Neural progenitor cell (in vitro differentiated cells): ENCODE measurements at regions not wholly inside any gene's neighbourhood (a gene's known extent, or its start where the extent isn't known, plus 50 kb on each side); places are given as distances from the start of the nearest gene placed in this dataset.

Experiments
- DNase-seq: peaks from one replicate; pipeline ENCODE4 v3.0.0-alpha.2; 2016; ENCODE audit warnings: low spot score
- H2AFZ ChIP-seq: fragments of 200-600 bp; sonication (generic); replicated peaks from 2 replicates; pipeline ENCODE4 v1.6.1; 2016; ENCODE audit warnings: antibody characterized with exemption
- H3F3A ChIP-seq: fragments of 200-600 bp; sonication (generic); 2 replicates; pipeline ENCODE4 v1.6.1; 2016; ENCODE audit warnings: antibody characterized with exemption, low read depth
- H3K27ac ChIP-seq: fragments of 200-600 bp; sonication (generic); 2 replicates; pipeline ENCODE4 v1.5.1; 2016; ENCODE audit warnings: mild to moderate bottlenecking
- H3K27me3 ChIP-seq: fragments of 200-600 bp; sonication (generic); 2 replicates; pipeline ENCODE4 v1.6.1; 2016; ENCODE audit warnings: mild to moderate bottlenecking, moderate library complexity
- H3K36me3 ChIP-seq: fragments of 200-600 bp; sonication (generic); 2 replicates; pipeline ENCODE4 v1.5.1; 2016
- H3K4me1 ChIP-seq: fragments of 200-600 bp; sonication (generic); 2 replicates; pipeline ENCODE4 v1.6.1; 2016; ENCODE audit warnings: mixed run types
- H3K4me2 ChIP-seq: fragments of 200-600 bp; sonication (generic); 2 replicates; pipeline ENCODE4 v1.6.1; 2016
- H3K4me3 ChIP-seq: fragments of 200-600 bp; sonication (generic); 2 replicates; pipeline ENCODE4 v1.5.1; 2016
- H3K79me2 ChIP-seq: fragments of 200-600 bp; sonication (generic); 2 replicates; pipeline ENCODE4 v1.6.1; 2016; ENCODE audit warnings: low read depth
- H3K9ac ChIP-seq: fragments of 200-600 bp; sonication (generic); 2 replicates; pipeline ENCODE4 v1.6.1; 2016
- H3K9me3 ChIP-seq: fragments of 200-600 bp; sonication (generic); 2 replicates; pipeline ENCODE4 v1.5.1; 2016; ENCODE audit warnings: low read depth
- H4K20me1 ChIP-seq: fragments of 200-600 bp; sonication (generic); 2 replicates; pipeline ENCODE4 v1.6.1; 2016; ENCODE audit warnings: low read depth
- H3K27ac Mint-ChIP-seq: 3 replicates; pipeline ENCODE4 v1.8.0; 2021; ENCODE audit warnings: mixed read lengths
- H3K27me3 Mint-ChIP-seq: 2 replicates; pipeline ENCODE4 v1.8.0; 2022; ENCODE audit warnings: low read depth, mild to moderate bottlenecking, inconsistent platforms, moderate library complexity, mixed read lengths; ENCODE audit not compliant: insufficient read depth
- H3K36me3 Mint-ChIP-seq: 3 replicates; pipeline ENCODE4 v1.8.0; 2021; ENCODE audit warnings: mixed read lengths
- H3K4me1 Mint-ChIP-seq: 3 replicates; pipeline ENCODE4 v1.8.0; 2021; ENCODE audit warnings: mixed read lengths
- H3K4me3 Mint-ChIP-seq: 3 replicates; pipeline ENCODE4 v1.8.0; 2021; ENCODE audit warnings: mild to moderate bottlenecking, moderate library complexity, mixed read lengths
- H3K9me3 Mint-ChIP-seq: 3 replicates; pipeline ENCODE4 v1.8.0; 2020; ENCODE audit warnings: mixed read lengths
- EZH2 ChIP-seq: fragments of 200-600 bp; sonication (generic); IDR thresholded peaks from 2 replicates; pipeline ENCODE4 v1.6.1; 2017; ENCODE audit warnings: antibody characterized with exemption, mild to moderate bottlenecking, moderate library complexity
- EZH2phosphoT487 ChIP-seq: fragments of 200-600 bp; sonication (generic); IDR thresholded peaks from 2 replicates; pipeline ENCODE4 v1.6.1; 2017; ENCODE audit warnings: antibody characterized with exemption
- TF ChIP-seq, protein P1 (sequence below): fragments of 200-600 bp; sonication (generic); IDR thresholded peaks from 2 replicates; pipeline ENCODE4 v1.5.1; 2017; ENCODE audit warnings: antibody characterized with exemption, mild to moderate bottlenecking

- Mint-ChIP-seq H3K27ac (peak overlapping the region; percentile 70), H3K36me3 (no peaks in the 10 kb centered on the region), H3K27me3 (peaks cover 2% of the 10 kb centered on the region), H3K9me3 (no peaks in the 10 kb centered on the region), H3K4me1 (peaks cover 48% of the 10 kb centered on the region), H3K4me3 (peak overlapping the region; percentile 48)
- Histone ChIP-seq H3K4me2 (peak overlapping the region; percentile 63), H3K27ac (peak overlapping the region; percentile 54), H3K9me3 (no peaks in the 10 kb centered on the region), H3K4me1 (peaks cover 40% of the 10 kb centered on the region), H2AFZ (no peak overlapping the region), H4K20me1 (no peaks in the 10 kb centered on the region), H3K27me3 (no peaks in the 10 kb centered on the region), H3K9ac (no peak overlapping the region), H3F3A (peaks cover 29% of the 10 kb centered on the region), H3K79me2 (no peaks in the 10 kb centered on the region), H3K4me3 (peak overlapping the region; percentile 4), H3K36me3 (no peaks in the 10 kb centered on the region)
- no peak for TF ChIP-seq EZH2phosphoT487
- TF ChIP-seq, protein P1, sequence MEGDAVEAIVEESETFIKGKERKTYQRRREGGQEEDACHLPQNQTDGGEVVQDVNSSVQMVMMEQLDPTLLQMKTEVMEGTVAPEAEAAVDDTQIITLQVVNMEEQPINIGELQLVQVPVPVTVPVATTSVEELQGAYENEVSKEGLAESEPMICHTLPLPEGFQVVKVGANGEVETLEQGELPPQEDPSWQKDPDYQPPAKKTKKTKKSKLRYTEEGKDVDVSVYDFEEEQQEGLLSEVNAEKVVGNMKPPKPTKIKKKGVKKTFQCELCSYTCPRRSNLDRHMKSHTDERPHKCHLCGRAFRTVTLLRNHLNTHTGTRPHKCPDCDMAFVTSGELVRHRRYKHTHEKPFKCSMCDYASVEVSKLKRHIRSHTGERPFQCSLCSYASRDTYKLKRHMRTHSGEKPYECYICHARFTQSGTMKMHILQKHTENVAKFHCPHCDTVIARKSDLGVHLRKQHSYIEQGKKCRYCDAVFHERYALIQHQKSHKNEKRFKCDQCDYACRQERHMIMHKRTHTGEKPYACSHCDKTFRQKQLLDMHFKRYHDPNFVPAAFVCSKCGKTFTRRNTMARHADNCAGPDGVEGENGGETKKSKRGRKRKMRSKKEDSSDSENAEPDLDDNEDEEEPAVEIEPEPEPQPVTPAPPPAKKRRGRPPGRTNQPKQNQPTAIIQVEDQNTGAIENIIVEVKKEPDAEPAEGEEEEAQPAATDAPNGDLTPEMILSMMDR, result no peak
- no peak for TF ChIP-seq EZH2
- DNase-seq, result peak; percentile 43
Measured at GRCh38 chr19:28494461-28494860, 718.5 kb downstream of the UQCRFS1 start.

GRCh38 chr19:28493884-28494283 lies 719.1 kb downstream of the UQCRFS1 start:
- H3K27ac Mint-ChIP-seq, result peak overlapping the region; percentile 70
- TF ChIP-seq, protein P1, result no peak
- TF ChIP-seq EZH2phosphoT487, result no peak
- TF ChIP-seq EZH2, result no peak
- peaks cover 29% of the 10 kb centered on the region for H3F3A ChIP-seq

DNA sequence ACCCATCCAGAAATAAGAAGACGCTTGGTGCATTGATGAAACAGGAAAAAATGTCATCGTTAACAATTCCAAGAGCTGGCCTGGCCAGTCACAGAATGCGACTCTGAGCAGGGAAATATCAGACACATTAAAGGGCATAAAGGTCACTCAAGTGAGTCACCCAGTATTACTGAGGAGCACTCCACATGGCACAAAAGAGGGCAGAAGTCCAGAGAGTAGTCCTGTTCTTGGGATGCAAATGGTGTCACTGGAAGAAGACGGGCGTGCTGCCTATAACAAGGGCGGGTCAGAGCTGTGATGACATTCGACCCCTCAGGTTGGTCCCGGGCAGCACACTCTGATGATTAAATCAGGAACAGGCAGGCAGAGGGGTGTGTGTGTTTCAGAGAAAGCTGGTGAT lies 720.3 kb downstream of the UQCRFS1 start:
- Mint-ChIP-seq H3K27ac (no peak overlapping the region), H3K4me1 (peaks cover 53% of the 10 kb centered on the region), H3K36me3 (no peaks in the 10 kb centered on the region), H3K9me3 (no peaks in the 10 kb centered on the region), H3K27me3 (peaks cover 6% of the 10 kb centered on the region), H3K4me3 (no peak overlapping the region)
- H3K4me2 ChIP-seq, result no peak overlapping the region
- peaks cover 53% of the 10 kb centered on the region for H3K4me1 ChIP-seq
- no peak overlapping the region for H3K4me3 ChIP-seq
- no peaks in the 10 kb centered on the region for H3K9me3 ChIP-seq
- H3K36me3 ChIP-seq, result no peaks in the 10 kb centered on the region
- no peak overlapping the region for H3K9ac ChIP-seq
- no peaks in the 10 kb centered on the region for H3K79me2 ChIP-seq
- no peak overlapping the region for H3K27ac ChIP-seq
- DNase-seq, result no peak
- no peaks in the 10 kb centered on the region for H3K27me3 ChIP-seq
- H4K20me1 ChIP-seq, result no peaks in the 10 kb centered on the region
- TF ChIP-seq, protein P1, result no peak
- TF ChIP-seq EZH2phosphoT487, result no peak
- TF ChIP-seq EZH2, result no peak
- H2AFZ ChIP-seq, result no peak overlapping the region
- H3F3A ChIP-seq, result peaks cover 36% of the 10 kb centered on the region

More at GRCh38 chr19:28493884-28494283, 719.1 kb downstream of the UQCRFS1 start:
- Mint-ChIP-seq H3K36me3 (no peaks in the 10 kb centered on the region), H3K9me3 (no peaks in the 10 kb centered on the region), H3K4me1 (peaks cover 51% of the 10 kb centered on the region), H3K4me3 (peak overlapping the region; percentile 42), H3K27me3 (peaks cover 3% of the 10 kb centered on the region)
- peak; percentile 90 for DNase-seq
- Histone ChIP-seq H3K4me2 (peak overlapping the region; percentile 63), H3K36me3 (no peaks in the 10 kb centered on the region), H3K9me3 (no peaks in the 10 kb centered on the region), H2AFZ (no peak overlapping the region), H3K27me3 (no peaks in the 10 kb centered on the region), H3K4me3 (peak overlapping the region; percentile 4), H3K9ac (no peak overlapping the region), H3K79me2 (no peaks in the 10 kb centered on the region), H3K4me1 (peaks cover 46% of the 10 kb centered on the region), H4K20me1 (no peaks in the 10 kb centered on the region), H3K27ac (peak overlapping the region; percentile 54)
